ENCODE measurements at regions not wholly inside any gene's neighbourhood (a gene's known extent, or its start where the extent isn't known, plus 50 kb on each side); places are given as distances from the start of the nearest gene placed in this dataset.
"Not testable (repeated sequence)": the region's sequence is repeated elsewhere in the genome, so short reads cannot be mapped to it uniquely, and the experiment has no call there.

DNA sequence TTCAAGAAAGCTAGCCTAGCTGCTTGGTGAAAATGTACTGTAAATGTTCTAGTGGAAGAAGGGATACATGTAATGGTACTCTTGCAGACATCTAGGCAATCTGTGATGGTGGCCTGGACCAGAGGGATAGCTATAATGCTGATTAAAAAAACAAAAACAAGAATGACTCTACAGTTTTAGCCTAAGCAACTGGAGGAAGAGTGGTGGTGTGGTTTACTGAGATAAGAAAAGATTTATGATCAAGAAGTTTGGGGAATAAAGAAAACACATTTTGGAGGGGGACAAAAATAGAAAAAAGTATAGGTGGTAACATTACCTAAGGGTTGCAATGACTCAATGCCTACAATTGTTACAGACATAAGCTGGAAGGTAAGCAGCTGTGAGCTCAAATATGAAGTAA lies 1080.7 kb upstream of the CELF4 start:
- no peaks in the 10 kb centered on the region for H3K9me3 Mint-ChIP-seq
- H3K79me2 ChIP-seq (replicated peaks; ENCODE audit: insufficient read depth) = no peaks in the 10 kb centered on the region
- H3K27me3 ChIP-seq (ENCODE audit: insufficient read depth) = no peaks in the 10 kb centered on the region
- no peak overlapping the region for H3K4me2 ChIP-seq
- H3F3A ChIP-seq (replicated peaks; ENCODE audit: low read depth) = no peaks in the 10 kb centered on the region
- H3K36me3 ChIP-seq (ENCODE audit: insufficient read depth) = no peaks in the 10 kb centered on the region
- no peak overlapping the region for H3K27ac ChIP-seq (ENCODE audit: low read depth)
- H3K4me1 Mint-ChIP-seq = no peaks in the 10 kb centered on the region; the same call in 2 of the 3 replicates
- DNase-seq (ENCODE audit: low spot score) (no peak), ATAC-seq (no peak)
- H3K4me3 ChIP-seq = no peak overlapping the region
- peaks cover 2% of the 10 kb centered on the region for H3K27me3 Mint-ChIP-seq (ENCODE audit: insufficient read depth, low read depth, poor library complexity)
- no peaks in the 10 kb centered on the region for H3K36me3 Mint-ChIP-seq (ENCODE audit: low read depth)
- no peaks in the 10 kb centered on the region for H3K4me1 ChIP-seq (ENCODE audit: insufficient read depth)
- no peaks in the 10 kb centered on the region for H3K9me2 ChIP-seq (ENCODE audit: insufficient read depth)
- no peaks in the 10 kb centered on the region for H4K20me1 ChIP-seq (replicated peaks; ENCODE audit: insufficient read depth)
- no peak overlapping the region for H3K4me3 Mint-ChIP-seq
- no peak overlapping the region for H3K27ac Mint-ChIP-seq
- TF ChIP-seq, protein P1, sequence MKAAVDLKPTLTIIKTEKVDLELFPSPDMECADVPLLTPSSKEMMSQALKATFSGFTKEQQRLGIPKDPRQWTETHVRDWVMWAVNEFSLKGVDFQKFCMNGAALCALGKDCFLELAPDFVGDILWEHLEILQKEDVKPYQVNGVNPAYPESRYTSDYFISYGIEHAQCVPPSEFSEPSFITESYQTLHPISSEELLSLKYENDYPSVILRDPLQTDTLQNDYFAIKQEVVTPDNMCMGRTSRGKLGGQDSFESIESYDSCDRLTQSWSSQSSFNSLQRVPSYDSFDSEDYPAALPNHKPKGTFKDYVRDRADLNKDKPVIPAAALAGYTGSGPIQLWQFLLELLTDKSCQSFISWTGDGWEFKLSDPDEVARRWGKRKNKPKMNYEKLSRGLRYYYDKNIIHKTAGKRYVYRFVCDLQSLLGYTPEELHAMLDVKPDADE (IDR thresholded peaks at IDR 0.05) = no peak
- no peak overlapping the region for H2AFZ ChIP-seq

DNA sequence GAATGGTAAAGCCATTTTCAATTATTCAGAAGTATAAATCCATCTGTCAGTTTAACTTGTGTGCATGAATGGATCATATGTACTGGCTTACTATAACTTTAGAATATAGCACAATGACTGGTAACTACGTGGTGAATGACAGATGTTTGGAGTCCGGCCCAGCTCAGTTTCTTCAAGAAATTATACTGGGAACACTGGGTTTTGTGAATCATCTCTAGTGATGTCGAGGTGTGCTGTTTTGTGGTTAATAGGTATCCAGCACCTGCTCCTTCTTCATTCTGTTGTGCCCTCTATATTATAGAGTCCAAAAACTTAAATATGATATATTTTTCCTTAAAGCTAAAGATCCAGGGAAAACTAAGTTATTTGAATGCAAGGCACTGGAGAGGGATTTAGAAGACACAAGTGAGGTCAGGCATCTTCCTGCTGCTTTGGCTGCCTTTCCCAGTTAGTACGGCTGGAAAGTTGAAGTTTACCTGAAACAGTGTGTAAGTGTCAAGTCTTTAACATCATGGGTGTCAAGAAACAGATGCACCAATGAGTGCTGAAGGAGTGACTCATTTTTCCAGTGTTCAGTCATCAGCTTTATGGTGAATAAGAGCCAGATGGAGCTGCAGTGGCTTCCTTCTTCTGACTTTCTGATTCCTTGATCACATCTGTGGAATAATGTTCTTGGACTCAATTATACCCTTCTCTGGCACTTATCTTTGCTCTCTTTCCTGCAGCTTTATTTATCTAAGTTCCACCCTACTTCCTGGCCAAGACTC lies 1079.5 kb upstream of the CELF4 start:
- peaks cover 8% of the 10 kb centered on the region; the same call in 2 of the 3 replicates for H3K9me3 Mint-ChIP-seq
- Histone ChIP-seq H3K9me2 (ENCODE audit: insufficient read depth) (no peaks in the 10 kb centered on the region), H2AFZ (no peak overlapping the region), H3K4me1 (ENCODE audit: insufficient read depth) (no peaks in the 10 kb centered on the region), H3K79me2 (replicated peaks; ENCODE audit: insufficient read depth) (no peaks in the 10 kb centered on the region), H4K20me1 (replicated peaks; ENCODE audit: insufficient read depth) (no peaks in the 10 kb centered on the region), H3K36me3 (ENCODE audit: insufficient read depth) (peaks cover under 1% of the 10 kb centered on the region; the same call in 1 of the 2 replicates), H3F3A (replicated peaks; ENCODE audit: low read depth) (no peaks in the 10 kb centered on the region), H3K4me2 (no peak overlapping the region), H3K27me3 (ENCODE audit: insufficient read depth) (no peaks in the 10 kb centered on the region), H3K4me3 (no peak overlapping the region), H3K27ac (ENCODE audit: low read depth) (no peak overlapping the region)
- H3K36me3 Mint-ChIP-seq (ENCODE audit: low read depth) = 0 out of 3 replicates have a peak, but pooled peaks cover under 1% of the 10 kb centered on the region
- peaks cover 2% of the 10 kb centered on the region for H3K27me3 Mint-ChIP-seq (ENCODE audit: insufficient read depth, low read depth, poor library complexity)
- H3K27ac Mint-ChIP-seq = no peak overlapping the region
- no peak overlapping the region for H3K4me3 Mint-ChIP-seq
- no peak for DNase-seq (ENCODE audit: low spot score)
- H3K4me1 Mint-ChIP-seq = no peaks in the 10 kb centered on the region; the same call in 2 of the 3 replicates
- no peak for TF ChIP-seq ZNF331 (CRISPR knock-in tag; IDR thresholded peaks at IDR 0.05; ENCODE audit: low read depth)
- no peak for ATAC-seq

DNA sequence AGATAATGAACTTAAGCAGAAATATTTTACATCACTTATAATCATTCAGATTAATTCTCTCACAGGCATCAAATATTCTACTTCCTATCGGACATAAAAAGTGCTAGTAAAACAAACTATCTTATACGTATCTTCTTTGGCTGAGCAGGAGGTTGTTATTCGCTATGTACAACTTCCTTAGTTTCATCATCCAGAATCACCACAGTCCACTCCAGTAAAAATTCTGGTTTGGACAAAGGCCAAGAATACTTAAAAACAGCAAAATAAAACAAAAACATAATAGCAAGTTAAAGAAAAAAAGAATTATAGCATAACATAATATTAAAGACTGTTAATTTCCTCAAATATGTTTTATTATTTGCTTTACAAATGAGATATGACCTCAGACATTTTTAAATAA lies 1077.1 kb upstream of the CELF4 start:
- no peaks in the 10 kb centered on the region; the same call in 2 of the 3 replicates for H3K4me1 Mint-ChIP-seq
- H3K36me3 Mint-ChIP-seq (ENCODE audit: low read depth) = peaks cover 22% of the 10 kb centered on the region
- peaks cover 4% of the 10 kb centered on the region; the same call in 1 of the 2 replicates for H3K36me3 ChIP-seq (ENCODE audit: insufficient read depth)
- no peaks in the 10 kb centered on the region for H3F3A ChIP-seq (replicated peaks; ENCODE audit: low read depth)
- ATAC-seq = no peak
- peaks cover 7% of the 10 kb centered on the region for H3K27me3 Mint-ChIP-seq (ENCODE audit: insufficient read depth, low read depth, poor library complexity)
- no peaks in the 10 kb centered on the region for H3K4me1 ChIP-seq (ENCODE audit: insufficient read depth)
- no peak for DNase-seq (ENCODE audit: low spot score)
- no peaks in the 10 kb centered on the region for H3K9me2 ChIP-seq (ENCODE audit: insufficient read depth)
- H2AFZ ChIP-seq = no peak overlapping the region
- H3K27me3 ChIP-seq (ENCODE audit: insufficient read depth) = no peaks in the 10 kb centered on the region
- no peak overlapping the region for H3K4me3 ChIP-seq
- H3K79me2 ChIP-seq (replicated peaks; ENCODE audit: insufficient read depth) = no peaks in the 10 kb centered on the region
- H3K9me3 Mint-ChIP-seq = peaks cover 30% of the 10 kb centered on the region
- no peak overlapping the region for H3K27ac Mint-ChIP-seq
- H3K4me3 Mint-ChIP-seq = no peak overlapping the region
- no peaks in the 10 kb centered on the region for H4K20me1 ChIP-seq (replicated peaks; ENCODE audit: insufficient read depth)
- no peak overlapping the region for H3K4me2 ChIP-seq
- TF ChIP-seq CREB1 (CRISPR knock-in tag; IDR thresholded peaks at IDR 0.05; ENCODE audit: low read depth) = no peak
- no peak overlapping the region for H3K27ac ChIP-seq (ENCODE audit: low read depth)

DNA sequence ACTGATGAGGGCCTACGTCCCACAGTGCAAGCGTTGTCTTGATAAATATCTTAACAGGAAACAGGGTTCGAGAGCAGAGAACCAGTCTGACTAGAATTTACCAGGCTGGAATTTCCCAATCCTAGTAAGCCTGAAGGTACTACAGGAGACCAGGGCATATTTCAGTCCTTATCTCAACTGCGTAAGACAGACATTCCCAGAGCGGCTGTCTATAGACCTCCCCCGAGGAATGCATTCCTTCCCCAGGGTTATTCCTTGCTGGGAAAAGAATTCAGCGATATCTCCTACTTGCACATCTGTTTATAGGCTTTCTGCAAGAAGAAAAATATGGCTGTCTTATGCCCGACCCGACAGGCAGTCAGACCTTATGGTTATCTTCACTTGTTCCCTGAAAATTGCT lies 1074.1 kb upstream of the CELF4 start:
- not testable (repeated sequence) for ATAC-seq; H3K27me3 ChIP-seq (ENCODE audit: insufficient read depth); H3K4me3 Mint-ChIP-seq; H3K4me3 ChIP-seq; H3F3A ChIP-seq (replicated peaks; ENCODE audit: low read depth); H3K9me2 ChIP-seq (ENCODE audit: insufficient read depth); H3K36me3 ChIP-seq (ENCODE audit: insufficient read depth); H3K79me2 ChIP-seq (replicated peaks; ENCODE audit: insufficient read depth); H2AFZ ChIP-seq; H3K27ac ChIP-seq (ENCODE audit: low read depth); H3K27ac Mint-ChIP-seq; H4K20me1 ChIP-seq (replicated peaks; ENCODE audit: insufficient read depth); H3K4me2 ChIP-seq; H3K27me3 Mint-ChIP-seq (ENCODE audit: insufficient read depth, low read depth, poor library complexity)
- peak; percentile 11 for DNase-seq (ENCODE audit: low spot score)
- Mint-ChIP-seq H3K9me3 (peaks cover 30% of the 10 kb centered on the region), H3K4me1 (peaks cover 17% of the 10 kb centered on the region), H3K36me3 (ENCODE audit: low read depth) (peaks cover 22% of the 10 kb centered on the region)
- H3K4me1 ChIP-seq (ENCODE audit: insufficient read depth) = peaks cover 11% of the 10 kb centered on the region; the same call in 1 of the 2 replicates

Measured in GM23338 (cell line).